AG04450 (cell line): ENCODE measurements at regions not wholly inside any gene's neighbourhood (a gene's known extent, or its start where the extent isn't known, plus 50 kb on each side); places are given as distances from the start of the nearest gene placed in this dataset.

Experiments used
- CTCF ChIA-PET: fragments of 300-600, 350-600 bp; formaldehyde crosslinking; extraction: SDS; loops from one replicate; lab custom pipeline; 2022; ENCODE audit warnings: antibody characterized with exemption, inconsistent platforms; lab: Charles Lee
- POLR2A ChIA-PET: fragments of 350-600 bp; formaldehyde crosslinking; extraction: SDS; loops from one replicate; lab custom pipeline; 2021; ENCODE audit warnings: antibody characterized with exemption, inconsistent platforms; lab: Yijun Ruan, JAX
- DNase-seq: peaks from one replicate; pipeline ENCODE4 v3.0.0-alpha.2; 2011; ENCODE audit warnings: low read depth, low spot score
- H3K27ac ChIP-seq: one replicate; pipeline ENCODE4 v1.5.1; 2012; ENCODE audit warnings: low read depth, low read length, control low read depth
- H3K27me3 ChIP-seq: one replicate; pipeline ENCODE4 v1.6.0; 2012; ENCODE audit warnings: low read length; ENCODE audit not compliant: control insufficient read depth, insufficient read depth
- H3K4me3 ChIP-seq: 2 replicates; pipeline ENCODE4 v1.5.1; 2011; ENCODE audit warnings: mild to moderate bottlenecking, low read depth, low read length, control low read depth
- H3K9me3 ChIP-seq: 2 replicates; pipeline ENCODE4 v1.5.1; 2012; ENCODE audit warnings: low read length; ENCODE audit not compliant: control insufficient read depth, insufficient read depth
- TF ChIP-seq, protein P1 (sequence below): IDR thresholded peaks from 2 replicates; pipeline ENCODE4 v1.5.1; 2011; ENCODE audit warnings: low read depth, low read length, control low read depth, inconsistent platforms

DNA sequence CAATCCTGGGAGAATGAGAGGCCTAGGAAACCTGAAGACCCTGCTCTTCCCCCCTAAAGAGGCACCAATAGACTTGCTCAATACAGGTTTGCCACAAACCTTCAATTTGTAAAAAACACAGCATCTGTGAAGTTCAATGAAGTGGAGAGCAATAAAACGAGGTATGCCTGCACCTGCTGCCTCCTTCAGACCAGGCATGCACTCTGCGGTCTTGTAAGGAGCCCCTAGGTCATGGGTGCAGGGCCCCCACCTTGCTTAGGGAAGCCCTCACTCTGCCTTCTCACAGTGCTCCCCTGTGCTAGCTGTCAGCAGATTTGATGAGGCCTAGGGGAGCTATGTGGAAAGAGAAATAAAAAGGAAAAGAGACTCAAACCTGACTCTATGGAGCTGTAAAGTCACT is 72.1 kb upstream of the GALNT10 start:
- DNase-seq, result no peak
- CTCF ChIA-PET, result interaction anchor here (0.8 kb wide), 1 partner anchor 46 kb away, joined by 3 read pairs; no protein-coding TSS in a partner anchor
- no peak overlapping the region for H3K4me3 ChIP-seq
- POLR2A ChIA-PET, result no interaction called here
- H3K27me3 ChIP-seq, result peaks cover 10% of the 10 kb centered on the region
- TF ChIP-seq, protein P1, sequence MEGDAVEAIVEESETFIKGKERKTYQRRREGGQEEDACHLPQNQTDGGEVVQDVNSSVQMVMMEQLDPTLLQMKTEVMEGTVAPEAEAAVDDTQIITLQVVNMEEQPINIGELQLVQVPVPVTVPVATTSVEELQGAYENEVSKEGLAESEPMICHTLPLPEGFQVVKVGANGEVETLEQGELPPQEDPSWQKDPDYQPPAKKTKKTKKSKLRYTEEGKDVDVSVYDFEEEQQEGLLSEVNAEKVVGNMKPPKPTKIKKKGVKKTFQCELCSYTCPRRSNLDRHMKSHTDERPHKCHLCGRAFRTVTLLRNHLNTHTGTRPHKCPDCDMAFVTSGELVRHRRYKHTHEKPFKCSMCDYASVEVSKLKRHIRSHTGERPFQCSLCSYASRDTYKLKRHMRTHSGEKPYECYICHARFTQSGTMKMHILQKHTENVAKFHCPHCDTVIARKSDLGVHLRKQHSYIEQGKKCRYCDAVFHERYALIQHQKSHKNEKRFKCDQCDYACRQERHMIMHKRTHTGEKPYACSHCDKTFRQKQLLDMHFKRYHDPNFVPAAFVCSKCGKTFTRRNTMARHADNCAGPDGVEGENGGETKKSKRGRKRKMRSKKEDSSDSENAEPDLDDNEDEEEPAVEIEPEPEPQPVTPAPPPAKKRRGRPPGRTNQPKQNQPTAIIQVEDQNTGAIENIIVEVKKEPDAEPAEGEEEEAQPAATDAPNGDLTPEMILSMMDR, result no peak
- no peak overlapping the region for H3K27ac ChIP-seq
- no peaks in the 10 kb centered on the region for H3K9me3 ChIP-seq

DNA sequence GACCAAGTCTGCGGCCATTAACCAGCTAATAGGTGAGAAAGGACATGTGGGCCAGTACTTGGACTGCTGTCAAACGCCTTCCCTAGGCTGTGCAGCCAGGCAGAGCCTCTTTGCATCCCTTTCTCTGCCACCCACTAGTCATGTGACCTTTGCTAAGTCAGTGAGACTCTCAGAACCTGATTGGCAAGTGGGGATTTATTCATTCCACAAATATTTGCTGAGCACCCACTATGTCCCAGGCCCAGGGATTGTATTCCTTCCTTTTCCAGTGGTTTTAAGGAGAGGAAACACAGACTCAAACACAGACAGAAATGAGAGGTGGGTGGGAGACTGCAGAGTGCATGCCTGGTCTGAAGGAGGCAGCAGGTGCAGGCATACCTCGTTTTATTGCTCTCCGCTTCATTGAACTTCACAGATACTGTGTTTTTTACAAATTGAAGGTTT is 71.6 kb upstream of the GALNT10 start:
- Histone ChIP-seq H3K27me3 (peaks cover 10% of the 10 kb centered on the region), H3K27ac (no peak overlapping the region), H3K4me3 (no peak overlapping the region), H3K9me3 (no peaks in the 10 kb centered on the region)
- POLR2A ChIA-PET, result no interaction called here
- no peak for DNase-seq
- TF ChIP-seq, protein P1, result no peak
- CTCF ChIA-PET, result interaction anchor here (0.8 kb wide), 1 partner anchor 47 kb away, joined by 3 read pairs; no protein-coding TSS in a partner anchor

DNA sequence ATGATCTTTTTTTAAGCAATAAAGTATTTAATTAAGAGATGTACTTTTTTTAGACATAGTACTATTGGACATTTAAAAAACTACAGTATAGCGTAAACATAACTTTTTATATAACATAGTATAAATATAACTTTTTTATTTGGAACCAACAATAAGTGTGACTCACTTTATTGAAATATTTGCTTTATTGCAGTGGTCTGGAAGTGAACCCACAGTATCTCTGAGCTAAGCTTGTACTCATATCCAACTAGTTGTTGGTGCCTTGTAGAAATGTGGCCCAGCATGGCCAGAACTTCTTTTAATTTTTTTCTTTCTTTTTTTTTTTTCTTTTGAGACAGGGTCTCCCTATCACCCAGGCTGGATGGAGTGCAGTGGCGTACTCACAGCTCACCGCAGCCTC is 61.5 kb upstream of the GALNT10 start:
- TF ChIP-seq, protein P1, result no peak
- Histone ChIP-seq H3K27ac (no peak overlapping the region), H3K9me3 (no peaks in the 10 kb centered on the region), H3K4me3 (no peak overlapping the region), H3K27me3 (peaks cover 14% of the 10 kb centered on the region)
- ChIA-PET POLR2A (no interaction called here), CTCF (no interaction called here)
- no peak for DNase-seq

DNA sequence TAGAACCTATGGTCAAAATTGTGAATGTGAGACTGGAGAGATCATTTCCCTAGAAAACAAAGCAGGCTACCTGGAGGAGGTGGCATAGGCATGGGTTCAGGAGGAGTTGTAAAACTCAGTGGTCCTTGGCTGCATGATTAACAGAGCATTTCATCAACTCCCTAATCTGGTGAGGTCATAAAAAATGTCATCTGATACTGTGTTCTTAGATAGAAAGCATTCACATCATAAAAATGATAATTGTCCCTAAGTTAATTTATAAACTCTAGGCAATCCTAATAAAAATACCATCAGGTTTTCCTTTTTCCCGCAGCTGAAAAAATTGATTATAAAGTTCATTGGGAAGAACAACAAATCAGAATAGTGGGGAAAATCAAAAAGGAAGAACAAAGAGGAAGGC is 60.6 kb upstream of the GALNT10 start:
- ChIA-PET CTCF (no interaction called here), POLR2A (no interaction called here)
- peaks cover 17% of the 10 kb centered on the region for H3K27me3 ChIP-seq
- no peak overlapping the region for H3K27ac ChIP-seq
- H3K4me3 ChIP-seq, result no peak overlapping the region
- no peaks in the 10 kb centered on the region for H3K9me3 ChIP-seq
- no peak for DNase-seq
- TF ChIP-seq, protein P1, result no peak

DNA sequence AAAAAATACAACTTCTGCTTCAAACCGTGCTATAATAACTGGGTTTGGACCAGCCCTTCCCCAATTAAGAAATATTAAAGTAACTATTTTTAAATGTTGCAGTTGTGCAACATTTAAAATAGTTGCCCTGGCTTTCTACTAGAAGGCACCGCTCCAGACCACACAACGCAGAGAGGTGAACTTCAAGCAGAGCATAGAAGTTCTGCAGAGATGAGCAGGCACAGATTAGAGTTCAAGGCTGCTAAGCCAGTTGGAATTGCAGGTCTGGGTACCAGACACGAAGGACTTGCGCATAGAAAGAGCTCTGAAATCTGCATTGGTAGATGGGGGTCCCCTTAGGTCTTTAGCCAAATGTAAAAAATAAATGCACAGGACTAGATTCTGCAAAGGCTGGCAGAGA is 58.7 kb upstream of the GALNT10 start:
- CTCF ChIA-PET, result no interaction called here
- H3K4me3 ChIP-seq, result no peak overlapping the region
- POLR2A ChIA-PET, result no interaction called here
- peaks cover 17% of the 10 kb centered on the region for H3K27me3 ChIP-seq
- H3K9me3 ChIP-seq, result no peaks in the 10 kb centered on the region
- TF ChIP-seq, protein P1, result no peak
- H3K27ac ChIP-seq, result no peak overlapping the region
- DNase-seq, result no peak
